ENCODE measurements at regions not wholly inside any gene's neighbourhood (a gene's known extent, or its start where the extent isn't known, plus 50 kb on each side); places are given as distances from the start of the nearest gene placed in this dataset.

GRCh38 chr5:57410374-57411320, 72.0 kb downstream of the ACTBL2 start:
- no peak for DNase-seq (ENCODE audit: low read depth)

GRCh38 chr5:57408714-57409113, 73.9 kb downstream of the ACTBL2 start:
- DNase-seq (ENCODE audit: low read depth) = no peak
- H3K4me3 ChIP-seq (ENCODE audit: low read depth, low read length) = no peak overlapping the region
- TF ChIP-seq CTCF (IDR thresholded peaks at IDR 0.05; ENCODE audit: control insufficient read depth, extremely low read depth, insufficient read depth) = no peak

More at GRCh38 chr5:57410374-57411320, 72.0 kb downstream of the ACTBL2 start:
- no peak overlapping the region for H3K4me3 ChIP-seq (ENCODE audit: low read depth, low read length)
- TF ChIP-seq CTCF (IDR thresholded peaks at IDR 0.05; ENCODE audit: control insufficient read depth, extremely low read depth, insufficient read depth) = no peak

DNA sequence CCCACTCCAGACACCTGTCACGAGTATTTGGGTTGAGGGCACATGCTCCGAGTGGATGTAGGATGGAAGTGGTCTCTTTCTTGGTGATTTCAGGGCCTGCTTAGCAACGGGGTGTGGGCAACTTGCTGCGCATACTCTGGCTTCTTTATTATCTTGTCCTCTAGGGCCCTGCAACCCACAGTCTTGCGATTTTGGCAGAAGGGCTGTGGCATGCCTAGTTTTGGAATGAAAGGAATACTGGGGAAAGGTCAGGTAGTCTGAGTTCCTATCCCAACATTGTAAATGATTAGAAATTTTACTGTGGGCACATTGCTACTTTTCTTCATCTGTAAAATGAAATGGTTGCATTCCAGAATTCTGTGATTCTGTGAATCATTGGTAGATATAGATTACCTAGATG, 74.3 kb downstream of the ACTBL2 start:
- no peak for DNase-seq (ENCODE audit: low read depth)
- no peak for TF ChIP-seq CTCF (IDR thresholded peaks at IDR 0.05; ENCODE audit: control insufficient read depth, extremely low read depth, insufficient read depth)
- no peak overlapping the region for H3K4me3 ChIP-seq (ENCODE audit: low read depth, low read length)

DNA sequence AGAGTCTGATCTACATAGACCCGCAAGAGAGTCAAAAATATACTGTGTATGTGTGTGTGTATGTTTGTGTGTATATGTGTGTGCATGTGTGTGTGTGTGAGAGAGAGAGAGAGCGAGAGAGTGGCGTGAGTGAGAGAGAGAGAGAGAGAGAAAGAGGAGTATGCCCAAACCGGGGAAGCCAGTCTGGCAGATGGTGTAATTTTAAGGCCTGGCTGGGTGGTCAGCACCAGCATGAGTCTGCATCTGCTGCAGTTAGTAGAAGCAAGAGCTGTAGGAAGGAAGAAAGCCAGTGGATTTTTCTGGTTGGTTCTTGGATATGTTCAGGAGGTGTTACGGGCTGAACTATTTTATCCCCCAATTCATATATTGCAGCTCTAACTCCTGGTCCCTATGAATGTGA, 75.2 kb downstream of the ACTBL2 start:
- no peak for TF ChIP-seq CTCF (IDR thresholded peaks at IDR 0.05; ENCODE audit: control insufficient read depth, extremely low read depth, insufficient read depth)
- no peak for DNase-seq (ENCODE audit: low read depth)
- H3K4me3 ChIP-seq (ENCODE audit: low read depth, low read length) = no peak overlapping the region

DNA sequence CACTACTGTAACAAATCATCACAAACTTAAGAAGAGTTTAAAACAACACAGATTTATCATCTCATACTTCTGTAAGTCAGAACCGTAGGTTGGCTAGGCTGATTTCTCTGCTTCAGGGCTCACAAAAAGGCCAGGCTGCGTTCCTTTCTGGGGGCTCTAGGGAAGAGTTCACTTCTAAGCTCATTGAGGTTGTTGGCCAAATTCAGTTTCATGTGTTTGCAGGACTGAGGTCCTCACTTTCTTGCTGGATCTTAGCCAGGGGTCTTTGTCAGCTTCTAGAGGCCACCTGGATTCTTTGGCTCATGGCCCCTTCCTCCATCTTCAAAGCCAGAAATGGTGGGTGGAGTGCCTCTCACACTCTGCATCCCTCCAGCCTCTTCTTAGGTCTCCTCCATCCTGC, 76.0 kb downstream of the ACTBL2 start:
- TF ChIP-seq CTCF (IDR thresholded peaks at IDR 0.05; ENCODE audit: control insufficient read depth, extremely low read depth, insufficient read depth) = no peak
- no peak for DNase-seq (ENCODE audit: low read depth)
- H3K4me3 ChIP-seq (ENCODE audit: low read depth, low read length) = no peak overlapping the region

DNA sequence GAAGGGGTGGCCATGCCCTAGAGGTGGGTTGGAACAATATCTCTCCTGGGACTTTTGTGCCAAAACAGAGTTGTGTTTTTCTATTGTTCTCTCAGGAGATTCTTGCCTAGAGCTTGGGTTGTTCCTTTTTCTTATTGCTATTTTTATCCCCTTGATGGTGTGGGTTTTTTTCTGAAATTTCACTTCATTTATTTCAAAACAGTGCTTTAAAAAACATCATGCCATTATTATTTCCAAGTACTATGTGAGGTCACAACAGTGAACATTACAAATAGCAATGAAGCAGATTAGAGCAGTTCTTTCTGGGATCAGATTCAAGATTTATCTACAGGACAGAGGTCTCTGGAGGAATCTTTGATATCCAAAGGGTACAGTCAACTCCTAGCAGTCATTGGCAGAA, 76.6 kb downstream of the ACTBL2 start:
- TF ChIP-seq CTCF (IDR thresholded peaks at IDR 0.05; ENCODE audit: control insufficient read depth, extremely low read depth, insufficient read depth) = no peak
- no peak for DNase-seq (ENCODE audit: low read depth)
- no peak overlapping the region for H3K4me3 ChIP-seq (ENCODE audit: low read depth, low read length)

Measured in LNCaP clone FGC (cell line).